Activated T-helper 1 cell treated with anti-CD3 and anti-CD28 coated beads, Interleukin-12 subunit alpha, Interleukin-12 subunit beta, Interleukin-2, Interleukin-4 antibody, amounts not matched to agents 30 ng/mL and 10 ng/mL and 1 ng/mL, durations not matched to agents 14 hours and 24 hours and 36 hours (primary cell): ENCODE measurements at regions not wholly inside any gene's neighbourhood (a gene's known extent, or its start where the extent isn't known, plus 50 kb on each side); places are given as distances from the start of the nearest gene placed in this dataset.

Experiments
- DNase-seq: peaks from one replicate; pipeline ENCODE4 v3.0.0; 2021; ENCODE audit warnings: low spot score
- H3K27ac Mint-ChIP-seq: one replicate; pipeline ENCODE4 v1.8.0; 2021; ENCODE audit warnings: mild to moderate bottlenecking, mixed read lengths
- H3K27me3 Mint-ChIP-seq: one replicate; pipeline ENCODE4 v1.8.0; 2022; ENCODE audit warnings: mild to moderate bottlenecking, moderate library complexity, mixed read lengths; ENCODE audit not compliant: insufficient read depth
- H3K36me3 Mint-ChIP-seq: one replicate; pipeline ENCODE4 v1.8.0; 2021; ENCODE audit warnings: low read depth, mixed read lengths
- H3K4me1 Mint-ChIP-seq: one replicate; pipeline ENCODE4 v1.8.0; 2021; ENCODE audit warnings: low read depth, mixed read lengths
- H3K4me3 Mint-ChIP-seq: one replicate; pipeline ENCODE4 v1.8.0; 2021; ENCODE audit warnings: mild to moderate bottlenecking, moderate library complexity, mixed read lengths
- H3K9me3 Mint-ChIP-seq: one replicate; pipeline ENCODE4 v1.8.0; 2021; ENCODE audit warnings: mixed read lengths
- intact Hi-C: fragments of 100-400 bp; cut with micrococcal nuclease; formaldehyde crosslinking; loops from one replicate; pipeline ENCODE4 v1.15.1; 2024

GRCh38 chr15:62469874-62470688, 305.0 kb upstream of the C2CD4B start:
- Mint-ChIP-seq H3K27me3 (no peaks in the 10 kb centered on the region), H3K9me3 (no peaks in the 10 kb centered on the region), H3K27ac (no peak overlapping the region), H3K36me3 (no peaks in the 10 kb centered on the region), H3K4me1 (no peaks in the 10 kb centered on the region), H3K4me3 (no peak overlapping the region)
- intact Hi-C loops: no loop called here
- no peak for DNase-seq

- no peaks in the 10 kb centered on the region for H3K4me1 Mint-ChIP-seq
- no peaks in the 10 kb centered on the region for H3K9me3 Mint-ChIP-seq
- intact Hi-C loops: no loop called here
- DNase-seq: no peak
- no peak overlapping the region for H3K27ac Mint-ChIP-seq
- H3K4me3 Mint-ChIP-seq: no peak overlapping the region
- no peaks in the 10 kb centered on the region for H3K36me3 Mint-ChIP-seq
- H3K27me3 Mint-ChIP-seq: no peaks in the 10 kb centered on the region
Measured at GRCh38 chr15:62472616-62473299, 307.7 kb upstream of the C2CD4B start.

GRCh38 chr15:62474021-62474770, 309.1 kb upstream of the C2CD4B start:
- Mint-ChIP-seq H3K4me3 (no peak overlapping the region), H3K9me3 (no peaks in the 10 kb centered on the region), H3K27me3 (no peaks in the 10 kb centered on the region), H3K36me3 (no peaks in the 10 kb centered on the region), H3K4me1 (no peaks in the 10 kb centered on the region), H3K27ac (no peak overlapping the region)
- intact Hi-C loops: no loop called here
- no peak for DNase-seq

- no peak overlapping the region for H3K4me3 Mint-ChIP-seq
- H3K9me3 Mint-ChIP-seq: no peaks in the 10 kb centered on the region
- peaks cover under 1% of the 10 kb centered on the region for H3K27me3 Mint-ChIP-seq
- H3K36me3 Mint-ChIP-seq: no peaks in the 10 kb centered on the region
- no peak for DNase-seq
- no peak overlapping the region for H3K27ac Mint-ChIP-seq
- H3K4me1 Mint-ChIP-seq: no peaks in the 10 kb centered on the region
- intact Hi-C loops: no loop called here
Measured at GRCh38 chr15:62474771-62475124, 309.7 kb upstream of the C2CD4B start.

GRCh38 chr15:62475591-62475990, 310.5 kb upstream of the C2CD4B start:
- H3K4me3 Mint-ChIP-seq: no peak overlapping the region
- H3K4me1 Mint-ChIP-seq: no peaks in the 10 kb centered on the region
- H3K36me3 Mint-ChIP-seq: no peaks in the 10 kb centered on the region
- peaks cover 2% of the 10 kb centered on the region for H3K27me3 Mint-ChIP-seq
- no peak for DNase-seq
- H3K9me3 Mint-ChIP-seq: no peaks in the 10 kb centered on the region
- H3K27ac Mint-ChIP-seq: no peak overlapping the region
- intact Hi-C loops: no loop called here

- intact Hi-C loops: no loop called here
- Mint-ChIP-seq H3K36me3 (no peaks in the 10 kb centered on the region), H3K9me3 (no peaks in the 10 kb centered on the region), H3K4me1 (no peaks in the 10 kb centered on the region), H3K27ac (no peak overlapping the region), H3K4me3 (no peak overlapping the region), H3K27me3 (peaks cover 2% of the 10 kb centered on the region)
- DNase-seq: no peak
Measured at GRCh38 chr15:62476163-62476562, 311.1 kb upstream of the C2CD4B start.

GRCh38 chr15:62477929-62478328, 312.8 kb upstream of the C2CD4B start:
- no peaks in the 10 kb centered on the region for H3K36me3 Mint-ChIP-seq
- H3K27ac Mint-ChIP-seq: no peak overlapping the region
- peaks cover 4% of the 10 kb centered on the region for H3K4me1 Mint-ChIP-seq
- peaks cover 2% of the 10 kb centered on the region for H3K27me3 Mint-ChIP-seq
- H3K9me3 Mint-ChIP-seq: no peaks in the 10 kb centered on the region
- intact Hi-C loops: no loop called here
- H3K4me3 Mint-ChIP-seq: no peak overlapping the region
- no peak for DNase-seq

GRCh38 chr15:62482785-62483429, 317.8 kb upstream of the C2CD4B start:
- Mint-ChIP-seq H3K4me1 (peaks cover 6% of the 10 kb centered on the region), H3K27ac (no peak overlapping the region), H3K9me3 (no peaks in the 10 kb centered on the region), H3K36me3 (no peaks in the 10 kb centered on the region), H3K4me3 (no peak overlapping the region), H3K27me3 (peaks cover 8% of the 10 kb centered on the region)
- peak; percentile 24 for DNase-seq
- intact Hi-C loops: no loop called here

GRCh38 chr15:62483814-62484213, 318.7 kb upstream of the C2CD4B start:
- H3K36me3 Mint-ChIP-seq: no peaks in the 10 kb centered on the region
- no peaks in the 10 kb centered on the region for H3K9me3 Mint-ChIP-seq
- DNase-seq: no peak
- no peak overlapping the region for H3K4me3 Mint-ChIP-seq
- peaks cover 6% of the 10 kb centered on the region for H3K4me1 Mint-ChIP-seq
- H3K27ac Mint-ChIP-seq: no peak overlapping the region
- H3K27me3 Mint-ChIP-seq: peaks cover 10% of the 10 kb centered on the region
- intact Hi-C loops: no loop called here

GRCh38 chr15:62485170-62485720, 320.2 kb upstream of the C2CD4B start:
- Mint-ChIP-seq H3K4me3 (no peak overlapping the region), H3K27me3 (peaks cover 9% of the 10 kb centered on the region), H3K27ac (no peak overlapping the region), H3K9me3 (no peaks in the 10 kb centered on the region), H3K4me1 (peaks cover 6% of the 10 kb centered on the region), H3K36me3 (no peaks in the 10 kb centered on the region)
- no peak for DNase-seq
- intact Hi-C loops: no loop called here

- Mint-ChIP-seq H3K4me3 (no peak overlapping the region), H3K9me3 (no peaks in the 10 kb centered on the region), H3K4me1 (peaks cover 6% of the 10 kb centered on the region), H3K36me3 (no peaks in the 10 kb centered on the region), H3K27ac (no peak overlapping the region), H3K27me3 (peaks cover 9% of the 10 kb centered on the region)
- no peak for DNase-seq
- intact Hi-C loops: no loop called here
Measured at GRCh38 chr15:62486041-62486440, 321.0 kb upstream of the C2CD4B start.

- Mint-ChIP-seq H3K27ac (no peak overlapping the region), H3K36me3 (no peaks in the 10 kb centered on the region), H3K4me1 (no peaks in the 10 kb centered on the region), H3K4me3 (no peak overlapping the region), H3K27me3 (peaks cover 9% of the 10 kb centered on the region), H3K9me3 (no peaks in the 10 kb centered on the region)
- DNase-seq: no peak
- intact Hi-C loops: no loop called here
Measured at GRCh38 chr15:62488387-62488786, 323.3 kb upstream of the C2CD4B start.
